DMS79 treated with DMSO at 0.1 percent for 48 hours (cell line): ENCODE measurements at regions not wholly inside any gene's neighbourhood (a gene's known extent, or its start where the extent isn't known, plus 50 kb on each side); places are given as distances from the start of the nearest gene placed in this dataset.
A peak's percentile ranks its signal among the peaks of the same experiment; 100 is the strongest.
"Not testable (repeated sequence)": the region's sequence is repeated elsewhere in the genome, so short reads cannot be mapped to it uniquely, and the experiment has no call there.

Source experiments
- DNase-seq: peaks from one replicate; lab custom pipeline; 2025; lab: John Stamatoyannopoulos, UW

DNA sequence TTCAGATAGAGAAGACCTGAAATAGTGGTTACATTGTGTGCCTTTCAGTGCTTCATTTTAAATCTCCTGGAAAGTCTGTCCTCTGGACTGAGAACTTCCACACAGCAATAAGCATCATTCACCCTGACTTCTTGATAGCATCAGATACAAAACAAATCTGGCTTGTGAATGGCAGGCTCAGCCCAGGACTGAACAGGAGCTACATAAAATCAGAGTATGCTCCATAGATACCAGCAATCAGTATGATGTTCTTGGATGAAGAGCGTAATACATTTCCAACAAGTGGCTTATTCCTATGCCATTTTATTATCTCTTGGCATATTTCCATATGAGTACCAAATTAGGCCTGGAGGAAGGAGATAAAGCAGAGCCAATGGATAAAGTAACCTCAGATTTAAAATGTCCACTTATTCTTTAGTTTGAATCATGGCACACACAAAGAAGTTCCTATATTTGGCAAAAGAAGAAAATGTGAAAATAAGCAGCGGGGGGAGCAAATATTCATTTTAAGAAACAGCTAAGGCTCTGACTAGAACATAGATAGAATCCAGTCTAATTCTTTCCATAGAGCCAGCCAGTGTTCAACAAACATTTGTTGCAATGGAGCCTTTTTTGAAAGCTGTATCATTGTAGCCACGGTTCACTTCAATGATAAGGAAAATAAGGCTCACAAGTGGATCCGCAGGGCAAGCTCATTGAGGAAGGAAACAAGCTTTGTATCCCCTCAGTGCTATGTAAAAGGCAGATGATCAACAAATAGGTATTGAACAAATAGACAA is 230.8 kb upstream of the CHAC2 start:
- no peak for DNase-seq

DNA sequence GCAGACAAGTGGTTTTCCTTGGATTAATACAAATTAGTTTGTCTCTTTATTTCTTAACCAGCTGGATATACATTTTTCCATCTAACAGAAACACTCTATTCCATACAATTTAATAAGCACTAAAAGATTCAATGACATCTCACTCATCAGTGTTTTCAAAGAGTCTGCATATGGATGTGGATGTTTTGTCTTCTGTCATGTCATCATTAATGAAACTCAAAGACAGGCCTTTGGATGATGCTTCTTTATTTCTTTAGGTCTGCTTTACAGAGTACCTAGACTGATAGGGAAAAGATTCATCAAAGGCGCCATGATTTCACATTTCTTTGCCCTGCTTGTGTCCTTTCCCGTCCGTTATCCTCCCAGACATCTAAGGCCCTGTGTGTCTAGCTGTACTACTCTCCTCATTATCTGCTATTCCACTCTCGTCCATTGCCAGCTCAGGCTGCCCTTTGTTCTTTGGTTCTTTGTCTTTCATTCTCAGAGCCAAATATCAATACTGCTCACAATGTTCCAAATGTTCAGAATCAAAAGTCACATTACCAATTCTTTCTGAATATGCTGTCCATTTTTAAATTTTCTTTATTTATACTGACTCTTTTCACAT is 232.3 kb upstream of the CHAC2 start:
- DNase-seq = no peak

DNA sequence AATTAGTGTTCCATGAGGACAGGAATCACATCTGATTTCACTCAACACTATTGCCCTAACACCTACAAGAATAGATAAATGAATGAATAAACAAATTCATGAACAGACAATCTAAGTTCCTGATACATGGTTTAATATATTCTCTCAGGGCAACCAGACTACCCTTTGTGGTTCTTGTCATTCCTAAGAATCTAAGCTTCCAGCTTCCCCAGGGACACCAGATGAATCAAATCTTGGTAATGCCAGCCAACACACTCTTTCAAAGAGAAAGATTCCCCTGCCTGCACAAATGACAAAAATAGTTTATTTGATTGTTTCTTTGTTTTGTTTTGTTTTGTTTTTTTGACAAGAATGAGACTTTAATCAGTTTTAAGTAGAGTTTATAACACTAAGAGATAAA is 237.5 kb upstream of the CHAC2 start:
- no peak for DNase-seq

DNA sequence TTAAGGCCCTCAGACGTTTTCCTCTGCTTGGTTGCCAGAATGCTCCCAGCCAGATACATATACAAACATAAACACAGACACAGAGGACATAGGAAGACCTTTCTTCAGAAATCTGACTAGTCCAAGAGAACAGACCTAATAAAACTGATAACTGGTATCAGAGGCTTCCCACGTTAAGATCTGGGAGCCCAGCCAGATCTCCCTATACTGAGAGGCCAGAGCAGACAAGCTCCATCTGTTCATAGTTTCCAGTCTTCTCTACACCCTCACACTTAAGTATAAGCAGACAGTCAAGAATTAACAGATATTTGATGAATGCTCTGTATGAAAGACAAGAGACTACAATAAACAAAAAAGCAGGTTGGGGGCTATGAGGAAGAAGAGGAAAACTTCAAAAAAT is 240.5 kb upstream of the CHAC2 start:
- no peak for DNase-seq

DNA sequence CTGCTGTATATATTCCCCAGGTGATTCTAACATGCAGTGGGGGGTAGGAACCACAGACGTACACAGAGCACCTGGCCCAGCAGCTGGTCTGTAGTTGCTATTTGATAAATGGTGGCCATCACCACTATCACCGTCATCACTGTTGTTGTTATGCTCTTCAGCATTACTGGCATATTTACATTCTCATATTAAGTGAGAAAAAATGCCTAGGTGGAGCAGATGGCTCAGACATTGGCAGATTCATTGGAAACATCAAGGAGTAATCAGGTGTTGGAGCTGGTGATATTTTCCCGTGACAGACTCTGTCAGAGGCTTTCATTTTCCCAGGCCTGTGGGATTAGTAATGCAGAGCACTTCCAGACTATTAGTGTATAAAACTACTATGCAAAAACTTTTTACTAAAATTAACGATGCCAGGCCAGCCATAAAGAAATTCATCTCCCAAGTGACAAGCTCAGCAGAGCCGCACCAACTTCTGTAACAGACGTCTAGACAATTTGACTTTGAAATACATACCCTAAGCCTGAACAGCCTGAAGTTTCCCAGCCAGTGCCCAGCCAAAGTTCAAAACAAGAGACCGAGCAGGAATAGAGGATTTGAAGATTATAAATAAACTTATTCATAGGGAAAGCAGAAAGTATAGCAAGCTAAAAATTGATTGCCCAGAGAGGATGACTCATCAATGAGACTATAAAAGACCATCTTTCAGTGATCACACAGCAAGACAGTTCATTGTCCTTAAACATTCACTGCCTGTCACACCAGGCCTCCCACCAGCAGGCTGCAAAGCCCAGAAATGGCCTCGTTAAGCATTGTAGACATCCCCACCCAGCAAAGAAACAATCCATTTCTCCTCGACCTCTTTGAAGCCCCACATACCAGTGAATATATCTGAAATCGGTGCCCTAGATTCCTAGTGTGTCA is 247.4 kb upstream of the CHAC2 start:
- DNase-seq = no peak

DNA sequence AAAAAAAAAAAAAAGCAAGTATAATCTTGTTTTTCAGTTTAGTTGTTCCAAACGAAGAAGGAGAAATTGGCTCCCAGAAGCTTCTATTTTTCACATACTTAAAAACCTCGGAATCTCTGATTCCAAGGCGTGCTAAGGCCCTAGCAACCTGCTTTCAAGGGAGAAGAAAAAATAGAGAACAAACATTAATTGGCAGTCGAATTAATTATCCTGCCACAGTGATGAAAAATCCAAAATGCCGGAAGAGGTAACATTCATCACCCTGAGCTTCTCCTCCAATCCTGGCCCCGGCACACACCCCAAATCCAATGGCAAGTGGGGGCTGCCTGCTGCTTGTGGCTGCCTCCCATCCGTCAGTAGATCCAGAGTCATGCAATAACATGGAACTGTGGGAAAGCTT is 250.2 kb upstream of the CHAC2 start:
- no peak for DNase-seq

DNA sequence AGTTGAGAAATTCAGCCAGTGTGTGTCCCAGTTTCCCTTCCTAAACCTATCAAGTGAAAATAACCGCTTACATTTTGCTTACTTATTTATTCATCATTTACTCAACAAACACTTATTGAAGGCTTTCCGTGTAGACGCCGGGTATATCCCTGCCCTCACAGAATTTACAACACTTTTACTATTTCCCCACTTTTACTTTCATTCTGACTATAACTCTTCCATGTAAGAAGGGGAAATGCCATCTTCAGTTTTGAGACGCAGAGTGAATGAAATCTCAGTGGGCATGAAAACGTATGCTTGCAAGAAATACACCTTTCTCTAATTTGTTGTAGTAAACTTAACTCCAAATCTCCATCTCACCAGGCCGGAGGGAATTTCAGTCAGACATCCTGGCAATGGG is 251.0 kb upstream of the CHAC2 start:
- no peak for DNase-seq

DNA sequence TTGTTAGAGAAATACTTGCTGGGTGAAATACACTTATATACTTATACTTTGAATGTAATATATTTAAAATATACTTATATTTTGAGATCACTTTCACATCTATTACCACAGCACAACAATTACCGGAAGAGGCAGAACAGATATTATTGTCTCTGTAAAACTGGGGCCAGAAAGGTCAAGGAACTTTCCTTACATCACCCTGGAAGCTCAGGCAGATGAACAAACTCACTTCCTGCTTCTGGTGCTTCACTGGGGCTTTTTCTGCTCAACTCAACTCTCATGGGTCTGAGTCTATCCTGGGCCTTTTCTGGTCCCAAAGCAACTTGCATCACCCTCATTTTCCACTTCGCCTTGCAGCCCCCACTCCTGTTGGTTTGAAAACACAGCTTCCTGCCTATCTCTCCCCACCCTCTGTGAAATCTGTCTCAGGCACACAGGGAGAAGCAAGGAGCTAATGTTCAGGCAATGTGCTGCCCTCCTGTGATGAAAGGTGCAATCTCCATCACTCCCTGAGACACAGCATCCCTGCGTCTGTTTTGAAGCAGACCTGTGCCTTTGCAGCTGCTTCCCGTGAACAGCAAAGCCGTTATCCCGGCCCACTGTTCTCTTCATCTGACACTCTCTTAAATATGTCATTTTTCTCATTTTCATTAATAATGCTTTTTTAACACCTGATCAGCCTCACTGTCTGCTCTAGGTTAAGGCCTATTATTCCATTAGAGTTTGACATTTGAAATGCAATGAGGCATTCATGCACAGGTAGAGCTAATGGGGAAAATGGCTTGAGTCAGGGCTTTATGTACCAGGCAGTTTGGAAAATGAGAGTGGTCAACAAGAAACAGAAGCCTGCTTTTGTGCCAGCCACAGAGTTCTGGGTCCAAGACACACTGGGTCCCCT is 251.9 kb upstream of the CHAC2 start:
- peak; percentile 45 for DNase-seq

DNA sequence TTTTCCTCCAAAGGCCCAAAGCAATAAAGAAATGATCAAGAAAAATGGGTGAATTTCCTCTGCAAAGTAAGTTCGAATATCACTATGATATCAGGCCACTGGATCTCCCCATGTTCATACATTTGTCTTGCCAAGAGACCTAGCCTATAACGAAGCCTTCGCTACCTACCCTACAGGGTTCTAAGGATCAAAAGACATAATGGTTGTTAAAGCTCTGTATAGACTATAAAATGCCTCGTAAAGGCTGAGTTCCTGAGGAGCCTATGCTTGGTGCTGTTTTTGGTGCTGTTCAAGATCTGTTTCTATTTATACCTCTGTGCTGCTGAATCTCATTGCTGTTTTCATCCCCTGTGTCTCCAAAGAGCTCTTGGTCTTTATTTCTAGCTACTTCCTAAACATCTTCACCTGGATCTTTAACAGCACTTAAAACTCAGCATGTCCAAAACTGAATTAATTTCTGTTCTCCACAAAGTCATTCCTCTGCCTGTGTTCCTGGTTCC is 254.4 kb upstream of the CHAC2 start:
- no peak for DNase-seq

DNA sequence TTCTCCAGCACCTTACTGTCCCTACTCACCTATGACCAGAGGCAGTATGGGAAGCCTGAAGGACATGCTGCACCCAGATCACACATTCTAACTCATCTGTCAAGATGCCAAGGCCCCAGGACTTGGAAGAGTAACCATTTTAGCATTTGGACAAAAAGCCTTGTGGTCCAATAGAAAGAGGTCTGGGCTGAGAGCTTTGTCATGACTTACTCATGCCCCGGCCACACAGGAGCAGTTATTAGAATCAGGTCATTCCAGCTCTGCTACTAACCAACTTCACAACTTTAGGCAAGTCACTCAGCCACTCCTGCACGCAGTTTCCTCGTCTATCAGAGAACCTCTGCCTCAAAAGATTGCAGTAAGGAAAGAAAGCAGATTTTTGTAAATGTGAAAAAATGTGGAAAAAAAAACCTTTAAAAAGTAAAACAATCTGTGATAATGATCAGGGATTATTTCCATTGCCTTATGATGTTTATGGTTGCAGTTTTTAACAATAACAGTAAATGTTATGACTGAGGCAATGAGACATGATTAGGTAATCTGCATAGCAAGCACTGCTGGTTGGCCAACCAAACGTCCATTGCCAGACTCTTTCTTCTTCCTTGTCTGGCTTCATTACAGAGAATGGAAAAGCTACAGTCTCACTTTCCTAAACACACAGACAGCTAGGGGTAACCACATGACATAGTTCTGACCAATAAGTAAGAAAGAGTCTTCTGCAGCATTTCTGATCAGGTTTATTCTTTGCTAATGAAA is 255.4 kb upstream of the CHAC2 start:
- no peak for DNase-seq

DNA sequence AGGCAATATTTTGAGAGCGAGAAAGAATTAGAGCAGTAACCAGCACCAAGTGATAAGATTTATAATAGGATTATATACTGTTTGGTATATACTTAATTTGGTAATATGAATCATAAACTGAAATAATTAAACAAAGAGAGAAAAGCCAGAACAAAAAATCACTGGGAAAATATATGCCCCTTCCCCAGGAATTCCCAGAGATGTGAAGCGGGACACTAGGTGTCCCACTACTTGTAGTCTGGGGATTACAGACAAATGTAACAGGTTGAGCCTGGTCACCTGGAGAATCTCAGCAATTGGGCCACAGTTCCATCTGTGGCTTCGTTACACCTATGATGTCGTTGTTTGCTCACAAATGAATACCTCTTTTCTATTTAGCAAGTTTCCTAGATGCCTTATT is 256.1 kb upstream of the CHAC2 start:
- no peak for DNase-seq

DNA sequence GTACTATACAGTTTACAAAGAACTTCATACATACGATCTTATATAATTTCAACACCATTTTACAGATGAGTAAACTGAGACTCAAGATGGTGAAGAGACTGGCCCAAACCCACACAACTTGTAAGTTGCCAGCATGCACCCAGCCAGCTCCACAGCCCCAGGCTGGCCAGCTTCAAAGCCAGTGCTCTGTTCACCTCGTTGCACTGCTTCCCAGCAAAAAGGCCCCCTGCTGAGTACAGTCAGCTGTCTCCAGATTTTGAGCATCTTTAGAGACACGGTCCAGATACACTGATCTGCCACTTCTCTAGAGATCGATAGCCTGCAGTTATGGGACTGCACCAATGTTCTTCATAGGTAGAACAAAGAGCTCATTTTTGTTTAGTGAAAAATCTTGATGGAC is 257.2 kb upstream of the CHAC2 start:
- DNase-seq = peak; percentile 84

DNA sequence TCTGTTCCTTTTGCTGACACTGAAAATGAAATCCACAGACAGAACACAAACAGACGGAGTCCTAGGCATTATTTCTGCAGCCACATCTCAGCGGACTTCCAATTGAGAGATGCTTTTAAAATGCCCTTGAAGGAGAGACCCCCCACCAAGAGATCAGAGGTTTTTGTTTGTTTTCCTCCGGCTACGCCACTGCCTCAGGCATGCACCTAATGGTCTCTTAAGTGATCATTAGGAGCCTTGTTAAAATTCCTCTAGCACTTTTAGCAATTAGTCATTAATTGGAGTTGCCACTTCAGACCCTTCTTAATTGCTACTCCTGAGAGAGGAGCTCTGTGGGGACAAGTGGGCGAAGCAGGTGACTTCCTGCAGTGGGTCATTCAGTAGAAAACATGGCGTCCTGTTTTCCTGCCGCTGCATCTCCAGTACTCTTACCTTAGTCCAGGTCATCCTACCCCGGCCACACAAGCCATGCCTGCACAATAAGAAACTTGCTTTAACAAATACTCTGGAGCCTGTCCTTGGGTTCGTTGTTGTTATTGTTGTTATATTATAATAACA is 257.7 kb upstream of the CHAC2 start:
- peak; percentile 98 for DNase-seq

DNA sequence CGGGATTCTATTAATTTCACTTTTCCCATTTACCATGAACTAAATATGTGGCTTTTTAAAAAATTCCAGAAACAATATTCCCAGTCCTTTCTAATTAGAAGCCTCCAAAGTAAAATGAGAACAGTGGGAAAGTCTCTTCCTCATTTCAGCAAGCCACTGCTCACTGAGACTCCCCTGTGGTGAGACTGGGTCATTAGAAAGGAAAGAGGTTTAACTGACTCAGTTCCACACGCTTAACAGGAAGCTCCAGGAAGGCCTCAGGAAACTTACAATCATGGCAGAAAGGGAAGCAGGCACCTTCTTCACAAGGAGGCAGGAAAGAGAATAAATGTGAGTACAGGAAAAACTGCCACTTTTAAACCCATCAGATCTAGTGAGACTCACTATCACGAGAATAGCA is 258.9 kb upstream of the CHAC2 start:
- DNase-seq = no peak

DNA sequence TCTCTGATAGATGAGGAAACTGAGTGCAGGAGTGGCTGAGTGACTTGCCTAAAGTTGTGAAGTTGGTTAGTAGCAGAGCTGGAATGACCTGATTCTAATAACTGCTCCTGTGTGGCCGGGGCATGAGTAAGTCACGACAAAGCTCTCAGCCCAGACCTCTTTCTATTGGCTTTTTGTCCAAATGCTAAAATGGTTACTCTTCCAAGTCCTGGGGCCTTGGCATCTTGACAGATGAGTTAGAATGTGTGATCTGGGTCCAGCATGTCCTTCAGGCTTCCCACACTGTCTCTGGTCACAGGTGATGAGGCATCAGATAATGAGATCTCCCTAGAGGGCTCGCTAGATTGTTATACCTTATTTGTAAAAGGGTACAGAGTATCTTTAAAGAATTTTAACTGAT is 260.5 kb upstream of the CHAC2 start:
- DNase-seq = not testable (repeated sequence)

DNA sequence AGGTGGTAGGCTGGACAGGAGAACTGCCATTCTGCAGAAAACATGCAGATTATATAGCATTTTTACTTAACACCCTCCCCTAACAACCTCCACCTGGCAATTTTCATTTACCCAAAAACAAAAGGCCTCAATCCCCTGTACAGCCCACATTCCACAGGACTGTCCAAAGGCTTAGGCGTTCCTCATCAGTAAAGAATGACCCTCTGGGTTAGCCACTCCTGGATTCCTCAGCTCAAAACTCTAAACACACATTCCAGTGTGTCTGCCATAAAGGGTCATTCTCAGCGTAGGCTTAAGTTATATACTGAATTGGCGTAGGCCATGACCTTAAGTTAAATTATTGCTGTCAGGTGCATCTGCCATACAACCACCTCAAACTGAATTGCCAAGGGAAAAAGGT is 261.8 kb upstream of the CHAC2 start:
- no peak for DNase-seq

DNA sequence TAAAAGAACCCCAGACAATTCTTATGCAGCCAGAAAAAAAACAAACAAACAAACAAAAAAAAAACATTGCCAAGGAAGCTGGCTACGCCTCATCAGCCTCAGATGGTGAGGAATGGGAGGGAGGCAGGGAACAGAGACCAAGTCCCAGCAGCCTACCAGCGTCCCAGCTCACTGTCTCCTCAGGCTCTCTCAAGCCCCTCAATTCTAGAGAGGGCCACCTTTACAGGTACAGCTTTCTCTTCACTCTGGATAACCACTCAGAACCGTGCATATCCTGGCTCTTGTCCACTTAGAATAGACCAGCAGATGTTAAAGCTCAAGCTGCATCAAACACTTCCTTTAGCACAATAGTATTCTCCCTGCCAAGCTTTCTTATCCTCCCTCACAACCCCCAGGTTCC is 263.1 kb upstream of the CHAC2 start:
- no peak for DNase-seq

DNA sequence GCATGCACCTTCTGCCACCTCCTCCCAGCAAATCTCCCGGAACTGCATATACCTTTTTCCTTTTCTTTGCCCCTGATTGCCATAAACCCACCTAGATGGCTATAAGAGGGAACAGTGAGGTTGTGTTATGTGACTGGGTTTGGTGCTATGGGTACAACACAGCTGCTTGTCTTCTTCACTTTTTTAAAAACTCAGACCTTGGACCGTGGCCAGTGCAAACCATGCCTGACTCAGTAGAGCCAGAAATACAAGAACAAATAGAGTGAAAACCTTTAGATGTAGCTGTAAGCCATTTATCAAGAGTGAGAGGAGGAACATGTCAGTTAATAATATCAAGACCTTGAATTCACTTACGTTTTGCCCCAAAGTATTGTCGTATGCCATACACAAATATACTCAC is 267.4 kb upstream of the CHAC2 start:
- peak; percentile 18 for DNase-seq

DNA sequence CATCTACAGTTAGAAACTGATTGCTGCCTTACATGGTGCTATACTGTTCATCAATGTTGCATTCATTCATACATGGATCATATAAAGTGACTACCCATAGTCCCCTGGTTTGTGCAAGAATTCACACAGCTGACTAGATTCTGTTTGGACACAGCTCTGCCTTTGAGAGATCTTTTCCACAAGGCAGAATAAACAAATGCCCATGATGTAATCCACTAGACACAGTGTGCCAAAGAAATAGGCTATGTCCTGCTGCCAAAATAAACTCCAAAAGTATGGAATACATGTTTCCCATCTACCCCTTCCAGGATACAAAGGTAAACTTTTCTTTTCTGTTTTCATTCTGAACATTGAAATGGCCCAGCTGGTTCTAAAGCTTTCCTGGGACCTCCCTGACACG is 269.4 kb upstream of the CHAC2 start:
- DNase-seq = no peak

DNA sequence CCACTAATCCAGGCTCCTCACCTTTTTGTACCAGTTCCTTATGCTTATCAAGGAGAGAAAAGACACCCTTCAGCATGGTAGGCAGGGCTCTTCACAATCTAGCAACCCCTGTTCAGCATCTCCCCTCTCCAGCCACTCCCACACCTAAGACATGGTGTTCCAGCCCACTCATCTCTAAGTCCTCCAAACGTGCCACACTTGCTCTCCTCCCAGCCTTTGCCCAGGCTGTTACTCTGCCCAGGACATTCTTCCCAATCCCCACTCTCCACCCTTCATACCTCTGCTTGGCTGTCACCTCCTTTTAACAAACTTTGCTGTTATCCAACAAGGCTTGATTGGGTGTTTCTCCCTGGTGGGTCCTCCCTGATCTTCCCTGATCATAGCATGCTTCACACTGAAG is 270.6 kb upstream of the CHAC2 start:
- DNase-seq = no peak

DNA sequence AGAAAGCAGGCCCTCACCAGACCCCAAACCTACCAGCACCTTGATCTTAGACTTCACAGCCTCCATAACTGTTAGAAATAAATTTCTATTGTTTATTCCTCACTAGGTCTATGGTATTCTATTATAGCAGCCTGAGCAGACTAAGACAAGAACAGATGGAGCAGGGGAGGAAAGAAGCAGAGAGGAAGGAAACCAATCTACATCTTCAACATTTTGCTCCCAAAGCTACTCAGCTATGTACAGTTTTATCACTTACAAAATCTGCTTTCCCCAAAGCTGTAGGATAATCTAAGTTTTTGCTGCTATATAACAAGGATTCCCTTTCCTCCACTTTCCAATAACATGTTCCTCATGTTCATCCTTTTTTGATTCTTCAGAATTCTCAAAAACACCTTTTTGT is 274.4 kb upstream of the CHAC2 start:
- DNase-seq = no peak
